Fibroblast of peridontal ligament (primary cell): ENCODE measurements at regions not wholly inside any gene's neighbourhood (a gene's known extent, or its start where the extent isn't known, plus 50 kb on each side); places are given as distances from the start of the nearest gene placed in this dataset.

Experiments used
- DNase-seq: peaks from one replicate; pipeline ENCODE4 v3.0.0-alpha.2; 2010; ENCODE audit errors: extremely low read depth

DNA sequence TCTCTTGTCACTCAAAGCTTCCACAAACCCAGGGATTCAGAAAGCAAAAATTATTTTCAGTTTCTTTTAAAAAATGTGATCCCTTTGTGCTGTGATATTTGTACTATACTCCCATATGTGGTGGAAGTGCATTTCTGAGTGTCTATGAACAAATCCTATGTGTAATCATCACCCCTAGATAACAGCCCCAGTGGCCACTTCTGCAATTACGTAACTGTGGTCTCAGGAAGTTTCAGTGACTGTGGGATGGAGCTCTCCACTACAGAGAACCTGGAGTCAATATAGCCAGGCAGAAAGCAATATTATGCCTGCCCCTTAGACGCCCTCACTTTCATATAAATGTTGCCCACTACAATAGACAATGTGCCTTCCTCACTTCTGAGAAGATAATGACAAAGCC is 1101.7 kb upstream of the GHITM start:
- no peak for DNase-seq

- DNase-seq: no peak
Measured at GRCh38 chr10:83038631-83039030, 1100.7 kb upstream of the GHITM start.

- DNase-seq: no peak
Measured at GRCh38 chr10:83045731-83046130, 1093.6 kb upstream of the GHITM start.

DNA sequence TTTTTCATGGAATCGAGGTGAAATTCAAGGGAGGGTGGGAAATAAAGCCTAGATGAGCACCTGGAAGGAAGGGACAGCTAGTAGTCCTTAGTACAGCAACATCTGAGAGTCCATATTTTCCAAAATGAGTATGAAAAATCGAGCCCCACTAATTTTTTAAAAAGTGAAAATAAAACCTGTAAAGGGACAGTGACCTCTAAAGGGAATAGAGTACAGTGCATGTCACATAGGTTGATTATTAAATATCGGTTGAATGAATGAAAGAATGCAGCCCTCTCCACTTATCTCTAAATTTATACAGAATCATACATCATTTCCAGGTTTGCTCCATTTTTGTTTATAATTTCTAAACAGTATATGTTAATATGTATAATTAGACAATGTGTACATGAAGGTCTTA is 1088.5 kb upstream of the GHITM start:
- no peak for DNase-seq

GRCh38 chr10:83062871-83063270 is 1076.4 kb upstream of the GHITM start:
- DNase-seq: no peak

- DNase-seq: no peak
Measured at GRCh38 chr10:83073472-83073871, 1065.8 kb upstream of the GHITM start.

DNA sequence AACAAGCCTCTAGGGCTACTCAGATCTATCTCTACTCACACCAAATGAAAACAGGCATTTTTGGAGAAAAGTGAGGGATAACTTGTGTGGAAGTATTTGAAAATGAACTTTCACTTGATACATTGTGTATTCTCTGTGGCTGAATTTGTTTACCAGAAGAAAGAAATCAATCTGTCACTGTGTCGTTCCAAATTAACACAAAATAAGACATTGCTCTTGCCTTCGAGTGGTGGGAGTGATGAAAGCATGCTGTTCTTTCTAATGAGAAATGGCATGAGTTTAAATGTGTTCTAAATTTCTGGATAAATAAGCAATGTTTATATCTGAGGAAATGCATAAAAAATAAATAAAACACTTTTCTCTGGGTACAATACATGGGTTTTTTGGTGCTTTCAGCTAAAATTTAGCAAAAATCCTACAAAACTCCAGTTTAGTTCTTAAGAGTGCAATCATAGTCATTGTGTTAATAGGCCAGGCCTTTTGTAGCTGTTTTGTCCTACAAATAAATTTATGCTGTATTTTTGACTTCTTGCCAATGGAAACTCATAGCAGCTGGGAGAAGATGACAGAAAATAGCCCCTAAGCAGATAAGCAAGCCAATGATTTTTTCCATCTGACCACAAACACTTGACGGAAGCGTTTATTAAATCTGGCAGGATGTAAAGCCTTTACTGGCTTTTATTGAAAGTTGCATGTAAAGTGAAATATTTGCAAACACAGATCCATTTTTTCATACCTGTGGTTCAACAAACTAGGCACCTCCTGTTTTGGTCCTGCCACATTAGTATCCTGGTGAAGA is 1064.1 kb upstream of the GHITM start:
- no peak for DNase-seq

GRCh38 chr10:83075815-83076355 is 1063.4 kb upstream of the GHITM start:
- DNase-seq: no peak

DNA sequence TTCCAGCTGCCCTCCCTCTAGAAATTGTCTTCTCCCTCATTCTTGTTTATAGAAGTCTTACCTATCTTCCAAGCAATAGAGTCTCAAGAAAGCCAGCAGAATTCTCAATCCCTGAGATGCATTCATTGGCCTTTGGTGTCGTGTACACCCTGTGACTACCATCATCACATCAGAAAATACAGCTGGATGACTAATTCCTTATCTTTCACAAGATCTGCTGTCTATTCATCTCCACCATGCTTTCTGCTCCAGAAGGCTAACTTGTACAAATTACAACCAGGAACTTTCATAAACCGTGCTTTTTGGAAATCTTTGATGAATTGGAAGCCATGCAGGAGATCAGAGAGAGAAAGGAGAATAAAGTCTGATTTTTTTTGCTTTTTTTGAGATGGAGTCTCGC is 1062.9 kb upstream of the GHITM start:
- no peak for DNase-seq

DNA sequence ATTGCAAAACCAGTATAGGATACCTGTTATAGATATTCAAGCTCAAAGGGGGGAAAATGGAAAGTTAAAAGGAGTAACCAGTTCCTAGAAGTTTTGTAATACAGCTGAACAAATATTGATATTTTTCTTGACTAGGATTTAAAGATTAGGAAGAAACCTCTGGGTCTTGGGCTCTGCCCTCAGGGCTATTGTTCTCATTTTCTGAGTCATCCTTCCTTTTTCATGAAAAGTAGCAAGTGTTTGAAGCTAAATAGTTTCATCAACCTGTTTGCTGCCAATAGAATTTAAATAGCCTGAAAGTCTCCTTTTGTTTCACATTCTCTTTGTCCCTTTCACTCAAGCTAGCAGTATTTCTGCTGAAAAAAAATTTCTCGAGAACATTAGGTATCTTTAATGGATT is 1061.1 kb upstream of the GHITM start:
- DNase-seq: no peak

GRCh38 chr10:83078645-83079044 is 1060.7 kb upstream of the GHITM start:
- DNase-seq: no peak

DNA sequence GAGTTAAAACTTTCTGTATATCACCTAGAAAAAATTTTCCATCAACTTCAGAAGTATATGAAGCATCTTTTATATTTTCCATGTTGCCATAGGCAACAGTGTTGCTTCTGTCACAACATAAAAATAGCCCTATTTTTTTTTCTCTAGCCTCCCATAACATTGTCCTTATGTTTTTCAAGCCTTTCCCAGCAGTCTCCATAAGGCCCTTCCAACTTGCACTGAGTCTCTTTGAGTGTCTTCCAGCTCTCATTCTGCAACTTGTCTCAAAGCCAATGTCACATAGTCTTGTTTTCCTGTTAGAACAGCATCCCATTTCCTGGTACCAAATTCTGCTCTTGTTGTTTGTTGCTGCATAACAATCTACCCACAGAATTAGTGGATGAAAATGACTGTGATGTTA is 1055.5 kb upstream of the GHITM start:
- no peak for DNase-seq

DNA sequence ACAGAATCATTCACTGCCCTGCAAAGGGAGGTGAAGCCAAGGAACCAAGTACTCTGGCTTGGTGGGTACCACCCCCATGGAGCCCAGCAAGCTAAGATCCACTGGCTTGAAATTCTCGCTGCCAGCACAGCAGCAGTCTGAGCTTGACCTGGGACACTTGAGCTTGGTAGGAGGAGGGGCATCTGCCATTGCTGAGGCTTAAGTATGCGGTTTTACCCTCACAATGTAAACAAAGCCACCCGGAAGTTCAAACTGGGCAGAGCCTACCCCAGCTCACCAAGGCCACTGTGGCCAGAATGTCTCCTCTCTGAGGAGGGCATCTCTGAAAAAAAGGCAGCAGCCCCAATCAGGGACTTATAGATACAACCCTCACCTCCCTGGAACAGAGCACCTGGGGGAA is 1050.0 kb upstream of the GHITM start:
- no peak for DNase-seq

- no peak for DNase-seq
Measured at GRCh38 chr10:83104616-83105015, 1034.7 kb upstream of the GHITM start.

GRCh38 chr10:83108565-83109333 is 1030.6 kb upstream of the GHITM start:
- DNase-seq: no peak

DNA sequence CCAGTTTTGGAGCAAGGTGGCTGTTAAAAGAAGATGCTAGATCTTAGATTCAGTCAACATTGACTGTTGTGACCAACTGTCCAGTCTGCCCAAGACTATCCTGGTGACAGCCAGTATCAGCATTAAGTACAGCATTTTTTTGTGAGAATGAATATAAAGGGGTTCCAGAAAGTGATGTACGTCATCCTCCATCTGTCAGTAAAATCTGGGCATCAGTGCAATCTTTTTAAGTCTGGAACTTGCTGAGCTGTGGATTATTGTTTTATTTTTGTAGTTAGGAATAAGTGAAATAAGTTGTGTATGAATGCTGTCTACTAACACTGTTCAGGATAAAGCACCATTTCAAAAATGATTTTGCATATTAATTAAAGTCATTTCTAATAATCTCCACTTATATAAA is 1020.0 kb upstream of the GHITM start:
- no peak for DNase-seq

DNA sequence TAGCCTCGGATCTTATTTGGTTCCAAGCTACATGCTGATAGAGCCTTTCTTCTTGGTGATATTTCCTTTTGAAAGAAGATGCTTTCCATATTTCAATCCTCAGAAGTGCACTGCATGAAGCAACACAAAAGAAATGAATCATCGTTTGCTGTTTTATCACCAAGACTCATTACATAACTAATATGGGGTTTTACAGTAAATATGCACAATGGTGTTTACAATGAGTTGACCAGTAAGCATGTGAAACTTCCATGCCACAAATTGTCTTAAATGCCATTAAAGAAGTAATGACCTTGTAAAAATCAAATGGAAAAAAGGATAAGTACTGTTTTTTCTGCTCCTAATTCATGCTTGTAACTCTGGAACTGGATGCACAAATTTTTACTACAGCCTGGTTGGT is 1017.0 kb upstream of the GHITM start:
- DNase-seq: no peak

GRCh38 chr10:83127942-83128575 is 1011.2 kb upstream of the GHITM start:
- no peak for DNase-seq

GRCh38 chr10:83140811-83141210 is 998.5 kb upstream of the GHITM start:
- DNase-seq: no peak

GRCh38 chr10:83142074-83142563 is 997.2 kb upstream of the GHITM start:
- no peak for DNase-seq

DNA sequence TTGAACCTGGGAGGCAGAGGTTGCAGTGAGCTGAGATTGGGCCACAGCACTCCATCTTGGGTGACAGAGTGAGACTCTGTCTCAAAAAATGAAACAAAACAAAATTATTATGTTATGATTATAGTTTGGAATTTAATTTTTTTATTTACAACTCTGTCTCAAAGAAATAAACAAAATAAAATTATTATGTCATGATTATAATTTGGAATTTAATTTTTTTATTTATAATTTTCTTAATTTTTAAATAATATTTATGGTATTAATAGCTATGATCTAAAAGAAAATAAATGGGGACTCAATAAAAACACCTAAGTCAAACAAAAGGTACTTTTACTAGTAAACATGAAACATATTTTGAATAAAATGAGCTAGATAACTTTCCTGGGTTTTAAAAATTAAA is 994.8 kb upstream of the GHITM start:
- no peak for DNase-seq

- no peak for DNase-seq
Measured at GRCh38 chr10:83153714-83154113, 985.6 kb upstream of the GHITM start.
